NT2/D1 (cell line): ENCODE measurements at regions not wholly inside any gene's neighbourhood (a gene's known extent, or its start where the extent isn't known, plus 50 kb on each side); places are given as distances from the start of the nearest gene placed in this dataset.

Source experiments
- YY1 ChIP-seq: IDR thresholded peaks from 2 replicates; pipeline ENCODE4 v1.6.1; 2011; ENCODE audit not compliant: insufficient read length, insufficient read depth
- ZNF274 ChIP-seq: IDR thresholded peaks from 2 replicates; pipeline ENCODE4 v1.6.1; 2011; ENCODE audit warnings: mild to moderate bottlenecking, low read depth, low read length

DNA sequence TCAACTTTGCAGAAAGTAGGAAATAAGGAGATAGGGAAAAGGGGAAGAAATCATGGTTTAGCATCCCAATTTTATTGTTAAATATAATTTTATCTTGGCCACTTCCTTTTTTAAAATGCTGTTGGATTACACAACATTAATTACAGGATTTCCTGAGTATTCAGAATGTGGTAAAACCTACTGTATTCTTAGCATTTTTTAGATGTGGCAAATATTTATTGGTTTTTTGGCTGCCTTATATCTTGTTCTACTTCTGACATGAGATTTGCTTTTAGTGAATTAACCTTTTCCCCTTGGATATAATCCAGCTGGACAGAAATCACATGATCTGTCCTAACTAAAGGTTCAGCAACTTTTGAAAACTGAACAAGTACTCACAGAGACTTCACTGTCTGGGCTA is 104.9 kb downstream of the PTGS2 start:
- TF ChIP-seq ZNF274 (no peak), YY1 (no peak)
